ENCODE measurements at regions not wholly inside any gene's neighbourhood (a gene's known extent, or its start where the extent isn't known, plus 50 kb on each side); places are given as distances from the start of the nearest gene placed in this dataset.
"Not testable (repeated sequence)": the region's sequence is repeated elsewhere in the genome, so short reads cannot be mapped to it uniquely, and the experiment has no call there.

- DNase-seq (ENCODE audit: low read depth), result no peak
Measured at GRCh38 chr1:222065234-222065633, 323.3 kb upstream of the DUSP10 start.

DNA sequence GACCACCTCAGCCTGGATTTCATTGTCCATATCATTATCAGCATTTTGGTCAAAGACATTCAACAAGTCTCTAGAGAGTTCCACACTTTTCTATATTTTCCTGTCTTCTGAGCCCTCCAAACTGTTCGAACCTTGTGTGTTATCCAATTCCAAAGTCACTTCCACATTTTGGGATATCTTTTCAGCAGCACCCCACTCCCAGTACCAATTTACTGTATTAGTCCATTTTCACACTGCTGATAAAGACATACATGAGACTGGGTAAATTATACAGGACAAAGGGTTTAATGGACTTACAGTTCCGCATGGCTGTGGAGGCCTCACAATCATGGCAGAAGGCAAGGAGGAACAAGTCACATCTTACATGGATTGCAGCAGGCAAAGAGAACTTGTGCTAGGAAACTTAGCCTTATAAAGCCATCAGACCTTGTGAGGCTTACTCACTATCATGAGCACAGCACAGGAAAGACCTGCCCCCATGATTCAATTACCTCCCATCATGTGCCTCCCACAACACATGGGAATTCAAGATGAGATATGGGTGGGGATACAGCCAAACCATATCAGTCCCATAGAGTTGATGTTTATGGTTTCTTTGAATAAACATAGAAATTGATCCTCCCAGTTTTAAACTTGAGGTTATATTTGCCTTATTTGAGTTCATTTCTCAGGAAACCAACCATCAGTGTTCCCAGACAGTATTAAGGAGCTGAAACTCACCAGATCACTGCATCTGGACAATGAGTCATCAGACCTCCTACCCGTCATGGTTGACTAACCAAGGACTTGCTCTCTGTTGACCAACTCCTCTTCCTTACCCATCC is 322.7 kb upstream of the DUSP10 start:
- no peak for DNase-seq (ENCODE audit: low read depth)

DNA sequence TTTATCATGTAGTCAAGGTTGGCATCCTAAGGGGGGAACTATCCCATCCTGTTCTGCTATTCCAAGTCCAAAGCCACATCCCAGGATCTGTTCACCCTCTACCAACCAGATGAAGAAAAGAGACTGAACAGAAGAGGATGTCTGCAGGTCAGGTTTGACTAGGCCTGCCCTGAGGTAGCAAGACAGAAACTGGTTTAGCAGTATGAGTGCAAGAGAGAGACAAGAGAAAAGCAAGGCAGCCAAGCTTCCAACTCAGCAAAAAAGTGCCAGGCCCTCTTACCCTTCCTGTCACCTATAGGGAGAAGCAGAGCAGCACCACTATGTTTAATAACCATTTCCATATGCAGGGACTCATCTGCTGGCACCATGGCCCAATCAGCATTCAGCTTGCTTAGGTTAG is 320.8 kb upstream of the DUSP10 start:
- no peak for DNase-seq (ENCODE audit: low read depth)

GRCh38 chr1:222061711-222062359 is 319.9 kb upstream of the DUSP10 start:
- no peak for DNase-seq (ENCODE audit: low read depth)

DNA sequence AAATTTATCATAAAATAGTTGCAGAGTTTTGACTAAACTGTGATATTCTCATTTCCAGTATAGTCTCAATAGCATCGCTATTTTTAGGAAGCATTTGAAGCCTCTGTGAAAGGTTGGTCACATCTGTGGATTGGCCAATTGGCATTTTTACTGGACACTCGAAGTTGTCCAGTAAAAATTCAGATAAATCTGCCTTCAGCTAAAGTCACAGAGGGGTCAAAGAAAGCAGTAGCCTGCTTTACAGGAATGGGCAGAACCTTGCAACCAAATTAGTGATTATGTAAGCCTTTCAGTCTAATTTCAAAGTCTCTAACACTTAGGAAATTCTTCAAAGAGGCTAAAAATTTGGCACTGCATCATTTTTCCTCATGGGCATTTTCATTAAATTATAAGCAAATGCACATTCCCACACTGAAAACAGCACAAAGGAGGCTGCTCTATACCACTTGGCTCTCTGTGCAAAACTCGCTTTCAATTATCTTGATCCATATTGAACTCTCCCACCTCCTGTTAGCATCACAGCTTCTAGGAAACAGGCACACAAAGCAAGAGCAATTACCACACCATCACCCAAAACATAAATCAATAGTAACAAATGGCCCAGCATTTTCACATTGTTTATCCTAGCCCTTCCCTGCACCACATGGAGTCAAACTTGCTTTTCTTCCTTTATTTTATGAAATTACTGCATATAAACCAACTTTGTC is 318.5 kb upstream of the DUSP10 start:
- DNase-seq (ENCODE audit: low read depth), result no peak

- DNase-seq (ENCODE audit: low read depth), result no peak
Measured at GRCh38 chr1:222058249-222058648, 316.4 kb upstream of the DUSP10 start.

DNA sequence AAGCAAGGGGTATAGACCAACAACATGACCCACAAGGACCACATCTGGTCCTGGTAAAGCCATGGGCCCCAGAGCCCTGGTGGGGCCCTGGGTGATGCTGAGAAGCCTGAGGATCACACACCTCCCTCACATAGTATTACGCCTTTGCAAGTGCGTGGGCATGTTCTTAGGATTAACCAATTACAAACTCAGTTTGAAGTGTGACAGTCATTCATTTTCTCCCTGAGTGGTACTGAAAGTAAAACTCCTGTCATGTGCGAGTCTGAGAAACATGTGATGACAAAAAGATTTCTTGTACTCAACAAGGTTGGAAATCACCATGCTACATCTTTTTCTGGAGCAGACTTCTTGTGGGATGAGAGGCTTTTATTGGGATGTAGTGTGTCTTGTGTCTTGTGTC is 315.3 kb upstream of the DUSP10 start:
- no peak for DNase-seq (ENCODE audit: low read depth)

- DNase-seq (ENCODE audit: low read depth), result no peak
Measured at GRCh38 chr1:222054416-222054815, 312.5 kb upstream of the DUSP10 start.

- no peak for DNase-seq (ENCODE audit: low read depth)
Measured at GRCh38 chr1:222053790-222054294, 312.0 kb upstream of the DUSP10 start.

DNA sequence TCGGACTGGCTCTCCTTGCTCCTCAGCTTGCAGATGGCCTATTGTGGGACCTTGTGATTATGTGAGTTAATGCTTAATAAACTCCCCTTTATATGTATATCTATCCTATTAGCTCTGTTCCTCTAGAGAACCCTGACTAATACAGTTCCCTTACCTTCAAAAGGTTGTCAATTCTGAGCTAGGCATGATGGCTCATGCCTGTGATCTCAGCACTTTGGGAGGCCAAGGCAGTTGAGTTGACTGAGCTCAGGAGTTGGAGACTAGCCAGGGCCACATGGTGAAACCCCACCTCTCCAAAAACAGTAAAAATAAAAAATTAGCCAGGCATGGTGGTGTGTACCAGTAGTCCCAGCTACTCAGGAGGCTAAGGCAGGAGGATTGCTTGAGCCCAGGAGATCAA is 309.4 kb upstream of the DUSP10 start:
- DNase-seq (ENCODE audit: low read depth), result not testable (repeated sequence)

GRCh38 chr1:222049661-222050060 is 307.8 kb upstream of the DUSP10 start:
- DNase-seq (ENCODE audit: low read depth), result not testable (repeated sequence)

- DNase-seq (ENCODE audit: low read depth), result no peak
Measured at GRCh38 chr1:222049176-222049575, 307.3 kb upstream of the DUSP10 start.

- DNase-seq (ENCODE audit: low read depth), result peak; percentile 17
Measured at GRCh38 chr1:222048094-222048595, 306.3 kb upstream of the DUSP10 start.

GRCh38 chr1:222047366-222047765 is 305.5 kb upstream of the DUSP10 start:
- no peak for DNase-seq (ENCODE audit: low read depth)

GRCh38 chr1:222046684-222047263 is 304.9 kb upstream of the DUSP10 start:
- no peak for DNase-seq (ENCODE audit: low read depth)

- DNase-seq (ENCODE audit: low read depth), result no peak
Measured at GRCh38 chr1:222045786-222046185, 303.9 kb upstream of the DUSP10 start.

DNA sequence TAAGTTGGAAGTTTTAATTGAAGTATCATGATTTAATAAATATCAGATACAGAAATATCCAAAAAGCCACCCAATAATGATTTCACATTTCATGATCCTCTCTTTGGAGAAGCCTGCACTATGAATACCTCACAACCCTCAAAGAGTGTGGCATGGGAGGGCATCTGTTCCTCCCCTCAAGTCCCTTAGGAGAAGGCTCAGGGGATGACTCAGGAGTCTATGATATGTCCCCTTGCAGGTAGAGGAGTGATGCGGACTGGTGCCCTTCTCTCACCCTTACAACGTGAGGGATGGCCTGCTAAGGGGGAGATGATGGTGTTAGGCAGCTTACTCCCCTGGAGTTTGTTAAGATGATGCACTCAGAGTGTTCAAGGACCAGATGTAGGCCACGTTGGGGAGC is 303.3 kb upstream of the DUSP10 start:
- no peak for DNase-seq (ENCODE audit: low read depth)

GRCh38 chr1:222043444-222044292 is 301.8 kb upstream of the DUSP10 start:
- no peak for DNase-seq (ENCODE audit: low read depth)

- no peak for DNase-seq (ENCODE audit: low read depth)
Measured at GRCh38 chr1:222042120-222042519, 300.2 kb upstream of the DUSP10 start.

GRCh38 chr1:222040955-222041354 is 299.1 kb upstream of the DUSP10 start:
- no peak for DNase-seq (ENCODE audit: low read depth)

DNA sequence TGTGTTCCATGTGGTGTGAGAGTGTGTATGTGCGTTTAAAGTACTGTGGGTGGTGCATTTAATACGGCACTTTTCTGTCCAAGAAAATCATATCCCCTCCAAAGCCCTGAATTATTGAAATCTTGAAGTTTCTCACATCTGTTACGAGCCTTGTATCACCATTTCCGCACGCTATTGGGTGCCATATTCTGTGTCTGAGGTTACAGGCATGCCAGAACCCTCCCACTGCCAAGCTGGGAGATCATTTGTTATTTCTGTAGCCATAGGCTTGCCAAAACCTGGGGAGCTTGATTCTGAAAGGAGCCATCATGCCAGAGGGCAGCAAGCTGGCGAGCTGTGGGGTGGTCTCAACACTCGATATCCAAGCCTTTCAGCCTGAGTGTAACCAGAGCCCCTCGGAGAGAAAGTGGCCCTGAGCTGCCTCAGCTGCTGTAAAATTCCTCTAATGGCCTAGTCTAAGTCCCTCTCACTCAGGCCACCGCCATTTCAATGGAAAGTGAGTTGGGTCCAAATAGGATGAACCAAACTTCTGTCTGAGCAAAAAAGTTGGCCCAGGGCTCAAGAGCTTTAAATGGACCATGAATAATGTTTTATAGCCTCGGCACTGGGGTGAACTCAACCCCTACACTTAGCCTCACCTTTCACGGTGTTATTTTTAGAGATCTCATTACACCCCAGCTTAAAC is 298.4 kb upstream of the DUSP10 start:
- DNase-seq (ENCODE audit: low read depth), result no peak

Measured in HS-27A (cell line).